ENCODE measurements at regions not wholly inside any gene's neighbourhood (a gene's known extent, or its start where the extent isn't known, plus 50 kb on each side); places are given as distances from the start of the nearest gene placed in this dataset.

DNA sequence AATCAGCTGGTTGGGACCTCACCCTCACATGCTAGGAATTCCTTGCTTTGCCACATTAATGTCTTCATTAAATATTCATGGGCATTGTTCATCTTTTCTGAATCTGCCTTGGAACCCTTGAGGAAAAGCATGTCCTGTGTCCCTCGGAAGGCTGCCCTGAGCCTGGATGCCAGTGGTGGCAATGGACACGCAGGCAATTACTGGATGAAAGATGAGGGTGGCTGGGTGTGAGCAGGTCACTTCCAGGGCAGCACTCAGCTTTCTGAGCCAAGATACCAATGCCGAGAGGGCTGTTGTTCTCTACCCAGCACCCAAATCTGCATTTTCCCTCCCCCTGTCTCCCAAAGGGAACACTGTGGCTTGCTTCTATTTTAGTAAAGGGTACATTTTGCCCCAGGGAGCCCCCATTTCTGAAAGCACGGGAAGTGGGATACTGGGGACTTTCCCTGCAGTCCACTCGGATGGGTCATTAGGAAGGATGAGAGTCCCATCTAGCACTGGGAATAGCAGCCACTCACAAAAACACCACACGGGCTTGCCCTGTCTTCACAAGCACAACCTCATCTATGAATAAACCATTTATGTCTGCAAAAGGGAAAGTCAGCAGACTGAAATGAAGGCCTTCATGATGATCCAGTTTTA is 234.8 kb downstream of the SOX11 start:
- in situ Hi-C loops (cut with MboI; ENCODE audit: low pct_unique_long_range_greater_than_20kb, low sequenced_read_pairs, unreplicated experiment): no loop called here
- DNase-seq (ENCODE audit: low spot score): no peak
- TF ChIP-seq, protein P1, sequence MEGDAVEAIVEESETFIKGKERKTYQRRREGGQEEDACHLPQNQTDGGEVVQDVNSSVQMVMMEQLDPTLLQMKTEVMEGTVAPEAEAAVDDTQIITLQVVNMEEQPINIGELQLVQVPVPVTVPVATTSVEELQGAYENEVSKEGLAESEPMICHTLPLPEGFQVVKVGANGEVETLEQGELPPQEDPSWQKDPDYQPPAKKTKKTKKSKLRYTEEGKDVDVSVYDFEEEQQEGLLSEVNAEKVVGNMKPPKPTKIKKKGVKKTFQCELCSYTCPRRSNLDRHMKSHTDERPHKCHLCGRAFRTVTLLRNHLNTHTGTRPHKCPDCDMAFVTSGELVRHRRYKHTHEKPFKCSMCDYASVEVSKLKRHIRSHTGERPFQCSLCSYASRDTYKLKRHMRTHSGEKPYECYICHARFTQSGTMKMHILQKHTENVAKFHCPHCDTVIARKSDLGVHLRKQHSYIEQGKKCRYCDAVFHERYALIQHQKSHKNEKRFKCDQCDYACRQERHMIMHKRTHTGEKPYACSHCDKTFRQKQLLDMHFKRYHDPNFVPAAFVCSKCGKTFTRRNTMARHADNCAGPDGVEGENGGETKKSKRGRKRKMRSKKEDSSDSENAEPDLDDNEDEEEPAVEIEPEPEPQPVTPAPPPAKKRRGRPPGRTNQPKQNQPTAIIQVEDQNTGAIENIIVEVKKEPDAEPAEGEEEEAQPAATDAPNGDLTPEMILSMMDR (IDR thresholded peaks at IDR 0.05; ENCODE audit: extremely low read depth, insufficient read depth, missing control alignments): no peak

DNA sequence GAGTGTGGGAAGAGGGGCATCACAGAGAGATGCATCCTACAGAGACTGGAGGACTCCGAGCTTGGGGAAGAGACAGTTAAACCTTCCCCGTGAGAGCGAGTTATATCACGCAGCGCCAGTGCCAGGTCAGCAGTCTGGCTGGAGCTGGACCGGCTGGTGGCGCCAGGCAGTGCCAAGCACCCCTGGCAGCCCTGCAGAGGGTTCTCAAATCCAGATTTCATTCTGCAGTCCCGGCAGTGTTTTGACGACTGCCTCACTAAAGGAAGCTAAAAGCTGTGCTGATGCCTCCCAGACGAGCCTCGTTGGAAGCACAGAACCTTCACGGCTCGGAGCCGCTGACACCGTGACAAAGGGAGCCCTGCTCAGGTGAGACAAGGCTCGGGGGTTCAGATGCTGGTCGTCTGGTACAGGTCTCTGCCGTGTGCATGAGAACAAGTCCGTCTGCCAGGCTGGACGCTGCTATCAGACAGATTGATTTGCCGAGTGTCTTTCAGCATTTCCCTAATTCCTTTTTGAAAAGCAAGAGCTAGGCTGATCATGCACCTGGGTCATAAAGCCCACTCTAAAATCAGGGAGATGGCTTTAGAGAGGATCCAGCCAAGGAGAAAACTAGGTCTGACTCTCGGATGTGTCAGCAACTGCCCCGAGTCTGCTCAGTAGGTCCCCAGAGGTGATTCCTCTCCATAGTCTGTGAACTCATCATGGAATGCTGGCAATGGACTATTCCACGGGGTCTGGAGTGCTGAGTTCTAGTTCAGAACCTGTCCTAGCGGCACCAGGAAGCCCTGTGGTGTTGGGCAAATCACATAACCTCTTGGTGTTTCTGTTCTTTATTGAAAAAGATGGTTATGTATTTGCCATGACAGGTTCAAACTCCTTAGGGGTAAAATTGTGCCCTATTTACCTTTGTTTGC is 240.6 kb downstream of the SOX11 start:
- no peak for DNase-seq (ENCODE audit: low spot score)
- in situ Hi-C loops (cut with MboI; ENCODE audit: low pct_unique_long_range_greater_than_20kb, low sequenced_read_pairs, unreplicated experiment): no loop called here
- TF ChIP-seq, protein P1 (IDR thresholded peaks at IDR 0.05; ENCODE audit: extremely low read depth, insufficient read depth, missing control alignments): no peak

DNA sequence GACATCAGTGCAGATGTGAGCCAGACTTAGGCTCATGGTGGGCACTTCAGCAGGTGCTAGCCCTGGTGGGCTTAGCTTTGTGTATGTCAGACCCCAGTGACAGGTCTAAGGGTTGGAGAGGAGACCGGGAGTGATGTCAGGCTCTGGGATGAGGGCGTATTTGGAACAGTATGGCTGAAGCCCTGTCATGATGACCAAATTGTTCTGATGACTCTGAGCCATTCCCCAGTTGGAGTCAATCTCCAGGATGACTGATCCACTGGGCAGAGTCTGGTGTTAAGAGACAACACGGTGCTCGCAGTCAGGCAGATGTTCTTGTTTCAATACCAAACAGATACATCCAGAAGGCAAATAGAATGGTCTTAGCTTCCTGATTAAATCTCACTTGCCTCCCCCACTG is 241.5 kb downstream of the SOX11 start:
- TF ChIP-seq, protein P1 (IDR thresholded peaks at IDR 0.05; ENCODE audit: extremely low read depth, insufficient read depth, missing control alignments): no peak
- no peak for DNase-seq (ENCODE audit: low spot score)
- in situ Hi-C loops (cut with MboI; ENCODE audit: low pct_unique_long_range_greater_than_20kb, low sequenced_read_pairs, unreplicated experiment): no loop called here

DNA sequence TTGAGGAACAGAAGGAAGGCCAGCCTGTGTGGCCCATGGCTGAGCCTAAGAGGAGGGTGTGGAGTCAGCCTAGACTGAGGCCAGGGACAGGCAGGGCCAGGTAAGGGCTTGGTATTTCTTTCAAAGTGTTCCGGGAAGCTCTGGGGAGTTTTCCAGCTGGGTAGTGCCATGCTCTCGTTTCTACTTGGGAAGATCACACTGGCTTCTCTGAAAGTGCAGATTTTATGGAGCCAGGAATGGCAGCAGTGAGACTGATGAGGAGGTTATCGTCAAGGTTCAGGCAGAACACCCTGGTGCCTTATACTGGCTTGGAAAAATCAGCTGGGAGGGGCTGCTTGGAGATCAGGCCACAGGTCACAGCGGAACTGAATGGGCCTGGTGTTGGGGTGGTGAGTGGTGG is 245.1 kb downstream of the SOX11 start:
- no peak for DNase-seq (ENCODE audit: low spot score)
- in situ Hi-C loops (cut with MboI; ENCODE audit: low pct_unique_long_range_greater_than_20kb, low sequenced_read_pairs, unreplicated experiment): no loop called here
- TF ChIP-seq, protein P1 (IDR thresholded peaks at IDR 0.05; ENCODE audit: extremely low read depth, insufficient read depth, missing control alignments): no peak

DNA sequence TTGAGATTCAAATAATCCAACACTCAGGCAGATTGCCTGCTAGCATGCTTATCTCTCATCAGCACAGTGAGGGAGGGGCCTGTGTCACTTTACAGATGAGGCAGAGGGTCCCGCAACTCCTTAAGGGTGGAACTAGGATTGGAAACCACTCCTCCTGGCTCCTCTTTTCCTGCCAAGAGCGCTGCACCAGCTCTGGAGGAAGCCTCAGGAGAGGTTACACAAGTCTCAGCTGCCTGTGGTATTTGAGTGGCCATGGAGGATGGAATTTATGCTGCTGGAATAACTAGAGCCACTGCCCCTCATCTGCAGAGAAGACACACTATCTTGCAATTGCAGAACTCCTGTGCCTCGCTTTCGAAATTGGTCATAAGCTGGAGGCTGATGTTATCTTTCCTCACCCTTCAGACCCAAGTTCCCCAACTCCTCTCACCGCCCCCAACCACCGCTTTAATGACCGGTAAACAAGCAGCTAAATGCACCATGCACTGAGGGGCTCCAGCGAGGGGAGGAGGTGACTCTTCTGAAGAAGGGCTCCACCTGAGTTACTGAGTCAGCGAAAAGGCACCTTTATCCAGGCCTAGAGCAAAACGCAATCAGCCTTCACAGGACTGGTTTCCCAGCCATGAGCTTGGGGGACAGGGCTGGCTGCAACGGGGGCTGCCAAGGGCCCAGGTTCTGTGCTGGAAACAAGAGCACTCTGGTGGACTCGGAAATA is 245.8 kb downstream of the SOX11 start:
- TF ChIP-seq, protein P1 (IDR thresholded peaks at IDR 0.05; ENCODE audit: extremely low read depth, insufficient read depth, missing control alignments): no peak
- in situ Hi-C loops (cut with MboI; ENCODE audit: low pct_unique_long_range_greater_than_20kb, low sequenced_read_pairs, unreplicated experiment): no loop called here
- DNase-seq (ENCODE audit: low spot score): no peak

DNA sequence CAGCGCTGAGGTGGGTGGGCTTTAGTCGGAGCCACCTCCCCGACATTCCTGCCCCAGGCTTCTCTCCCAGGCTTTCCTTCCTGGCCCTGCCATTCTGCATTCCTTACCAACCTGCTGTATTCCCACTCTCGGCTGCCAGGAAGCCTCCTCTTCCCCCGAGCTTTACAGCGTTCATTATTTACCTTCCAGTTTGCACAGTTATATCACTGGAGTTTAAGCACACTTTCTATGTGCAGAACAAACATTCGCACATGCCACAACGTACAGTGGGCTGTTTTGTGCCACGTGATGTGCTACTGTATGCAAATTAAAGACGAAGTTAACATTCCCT is 246.3 kb downstream of the SOX11 start:
- TF ChIP-seq, protein P1 (IDR thresholded peaks at IDR 0.05; ENCODE audit: extremely low read depth, insufficient read depth, missing control alignments): no peak
- in situ Hi-C loops (cut with MboI; ENCODE audit: low pct_unique_long_range_greater_than_20kb, low sequenced_read_pairs, unreplicated experiment): no loop called here
- no peak for DNase-seq (ENCODE audit: low spot score)

All from GM13977 (cell line).